CD14-positive monocyte (primary cell): ENCODE measurements at regions not wholly inside any gene's neighbourhood (a gene's known extent, or its start where the extent isn't known, plus 50 kb on each side); places are given as distances from the start of the nearest gene placed in this dataset.
A peak's percentile ranks its signal among the peaks of the same experiment; 100 is the strongest.

Experiments
- DNase-seq, 3 donors: peaks; one replicate each; pipeline ENCODE4 v3.0.0-alpha.2; 2011 to 2022
- H2AFZ ChIP-seq: 2 replicates; pipeline ENCODE4 v1.6.0; 2012; ENCODE audit warnings: mild to moderate bottlenecking, low read depth, low read length, inconsistent platforms; ENCODE audit not compliant: insufficient read depth, poor library complexity, severe bottlenecking
- H3K27ac ChIP-seq, 2 donors: 1 replicate in 1 of 2; 2 replicates in 1 of 2; pipeline ENCODE4 v1.5.1; 2012 to 2013; ENCODE audit warnings: low read length in 2 of 2, control low read depth in 1 of 2, inconsistent platforms in 1 of 2, low read depth in 1 of 2, mild to moderate bottlenecking in 1 of 2
- H3K27me3 ChIP-seq, 2 donors: one replicate each; pipeline versions ENCODE4 v1.6.0 to v1.6.1; 2011 to 2013; ENCODE audit warnings: low read length in 2 of 2; ENCODE audit not compliant: control insufficient read depth in 2 of 2, insufficient read depth in 2 of 2
- H3K36me3 ChIP-seq, 2 donors: replicated peaks in 1 of 2; 1 replicate in 1 of 2; 2 replicates in 1 of 2; pipeline versions ENCODE4 v1.5.1 to v1.6.1; 2012 to 2013; ENCODE audit warnings: low read length in 2 of 2, control low read depth in 1 of 2, inconsistent platforms in 1 of 2, mild to moderate bottlenecking in 1 of 2; ENCODE audit not compliant: insufficient read depth in 2 of 2, control insufficient read depth in 1 of 2
- H3K4me1 ChIP-seq, 2 donors: 1 replicate in 1 of 2; 2 replicates in 1 of 2; pipeline versions ENCODE4 v1.5.1 to v1.6.1; 2012 to 2013; ENCODE audit warnings: low read length in 2 of 2, control low read depth in 1 of 2, inconsistent platforms in 1 of 2, mild to moderate bottlenecking in 1 of 2, moderate library complexity in 1 of 2; ENCODE audit not compliant: insufficient read depth in 2 of 2, control insufficient read depth in 1 of 2
- H3K4me2 ChIP-seq: replicated peaks from 2 replicates; pipeline ENCODE3; 2012; ENCODE audit warnings: low read length, moderate library complexity, mild to moderate bottlenecking; ENCODE audit not compliant: poor library complexity, severe bottlenecking; ENCODE audit errors: extremely low read depth
- H3K4me3 ChIP-seq, 3 experiments: fragments of 200-600 bp in 1 of 3; sonication (generic) in 1 of 3; replicated peaks in 1 of 3; 1 replicate in 2 of 3; 2 replicates in 1 of 3; pipeline ENCODE4 v1.5.1; 2011 to 2013; ENCODE audit warnings: low read length in 3 of 3, mild to moderate bottlenecking in 3 of 3, control low read depth in 2 of 3, low read depth in 2 of 3, inconsistent platforms in 1 of 3, moderate library complexity in 1 of 3
- H3K79me2 ChIP-seq: 2 replicates; pipeline ENCODE4 v1.6.0; 2012; ENCODE audit warnings: mild to moderate bottlenecking, control low read depth, inconsistent platforms, low read length, moderate library complexity; ENCODE audit not compliant: insufficient read depth
- H3K9ac ChIP-seq: 2 replicates; pipeline ENCODE4 v1.6.0; 2017; ENCODE audit warnings: low read length, mild to moderate bottlenecking; ENCODE audit not compliant: insufficient read depth, poor library complexity, severe bottlenecking
- H3K9me3 ChIP-seq, 2 donors: replicated peaks in 1 of 2; 1 replicate in 1 of 2; 2 replicates in 1 of 2; pipeline versions ENCODE4 v1.5.1 to v1.6.1; 2012 to 2013; ENCODE audit warnings: low read length in 2 of 2, control low read depth in 1 of 2; ENCODE audit not compliant: control insufficient read depth in 1 of 2, insufficient read depth in 1 of 2
- H4K20me1 ChIP-seq: 2 replicates; pipeline ENCODE4 v1.6.0; 2012; ENCODE audit warnings: mild to moderate bottlenecking, low read length, control low read depth, moderate library complexity; ENCODE audit not compliant: insufficient read depth
- H3K27ac Mint-ChIP-seq, 7 donors: one replicate each; pipeline ENCODE4 v1.8.0; 2020; ENCODE audit warnings: mild to moderate bottlenecking in 7 of 7, mixed read lengths in 7 of 7, moderate library complexity in 6 of 7, inconsistent platforms in 2 of 7
- H3K27me3 Mint-ChIP-seq, 3 donors: one replicate each; pipeline ENCODE4 v1.8.0; 2021 to 2022; ENCODE audit warnings: low read depth in 3 of 3, mild to moderate bottlenecking in 3 of 3, mixed read lengths in 3 of 3, moderate library complexity in 3 of 3, inconsistent platforms in 1 of 3
- H3K36me3 Mint-ChIP-seq, 2 donors: one replicate each; pipeline ENCODE4 v1.8.0; 2020; ENCODE audit warnings: mixed read lengths in 2 of 2, inconsistent platforms in 1 of 2, mild to moderate bottlenecking in 1 of 2
- H3K4me1 Mint-ChIP-seq: one replicate; pipeline ENCODE4 v1.8.0; 2020; ENCODE audit warnings: mild to moderate bottlenecking, mixed read lengths
- H3K4me3 Mint-ChIP-seq, 2 donors: one replicate each; pipeline ENCODE4 v1.8.0; 2020; ENCODE audit warnings: mild to moderate bottlenecking in 2 of 2, mixed read lengths in 2 of 2, moderate library complexity in 1 of 2
- H3K9me3 Mint-ChIP-seq, 7 donors: one replicate each; pipeline ENCODE4 v1.8.0; 2020 to 2022; ENCODE audit warnings: mixed read lengths in 7 of 7, mild to moderate bottlenecking in 6 of 7, moderate library complexity in 6 of 7, inconsistent platforms in 2 of 7
- WGBS: methylation state at CpG from one replicate; pipeline ENCODE4 v1.1.5; 2013; ENCODE audit warnings: missing lambda C conversion rate; ENCODE audit not compliant: insufficient coverage; 5-methylcytosine and 5-hydroxymethylcytosine counted together
- intact Hi-C, 2 donors: fragments of 100-400 bp; cut with micrococcal nuclease; formaldehyde crosslinking; loops; one replicate each; pipeline versions ENCODE4 v1.15.0 to v1.15.1; 2023
- TF ChIP-seq, protein P1 (sequence below): fragments of 200-600 bp; IDR thresholded peaks from one replicate; pipeline ENCODE4 v1.8.0; 2022; ENCODE audit warnings: antibody characterized with exemption, mild to moderate bottlenecking

DNA sequence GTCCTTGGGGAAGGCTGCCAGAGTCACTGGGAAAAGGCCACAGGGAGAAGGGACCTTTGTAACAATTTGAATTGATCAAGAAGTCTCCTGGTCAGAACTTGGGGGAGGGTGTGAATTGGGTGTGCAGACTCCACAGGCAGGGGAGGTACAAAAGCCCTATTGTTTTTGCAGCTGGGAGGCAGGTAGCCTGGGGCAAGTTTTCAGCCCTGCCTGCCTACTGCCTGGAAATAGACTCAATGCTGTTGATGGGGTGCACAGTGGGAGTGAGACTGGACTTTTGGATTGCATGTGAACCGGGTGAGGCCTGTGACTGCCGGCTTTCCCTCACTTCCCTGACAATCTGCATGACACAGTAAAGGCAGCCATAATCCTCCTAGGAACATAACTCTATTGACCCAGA is 947.0 kb downstream of the REEP3 start:
- H4K20me1 ChIP-seq: no peaks in the 10 kb centered on the region
- no peak overlapping the region for H3K4me2 ChIP-seq
- Mint-ChIP-seq H3K4me3 (no peak overlapping the region), H3K27ac (peak overlapping the region in 1 of 7 donors; percentile 1), H3K27me3 (no peaks in the 10 kb centered on the region), H3K4me1 (no peaks in the 10 kb centered on the region), H3K9me3 (peaks cover 14 to 33% (median 22%) of the 10 kb centered on the region in 7 donors), H3K36me3 (no peaks in the 10 kb centered on the region)
- WGBS: 100% methylated on average over 1 of the region's 2 CpGs
- H3K9ac ChIP-seq: no peak overlapping the region
- no peaks in the 10 kb centered on the region for H3K36me3 ChIP-seq
- no peak overlapping the region for H3K4me3 ChIP-seq
- H3K27me3 ChIP-seq: no peaks in the 10 kb centered on the region
- H2AFZ ChIP-seq: no peak overlapping the region
- H3K9me3 ChIP-seq: peaks cover 15 to 24% of the 10 kb centered on the region in 2 donors
- no peak for DNase-seq
- TF ChIP-seq, protein P1, sequence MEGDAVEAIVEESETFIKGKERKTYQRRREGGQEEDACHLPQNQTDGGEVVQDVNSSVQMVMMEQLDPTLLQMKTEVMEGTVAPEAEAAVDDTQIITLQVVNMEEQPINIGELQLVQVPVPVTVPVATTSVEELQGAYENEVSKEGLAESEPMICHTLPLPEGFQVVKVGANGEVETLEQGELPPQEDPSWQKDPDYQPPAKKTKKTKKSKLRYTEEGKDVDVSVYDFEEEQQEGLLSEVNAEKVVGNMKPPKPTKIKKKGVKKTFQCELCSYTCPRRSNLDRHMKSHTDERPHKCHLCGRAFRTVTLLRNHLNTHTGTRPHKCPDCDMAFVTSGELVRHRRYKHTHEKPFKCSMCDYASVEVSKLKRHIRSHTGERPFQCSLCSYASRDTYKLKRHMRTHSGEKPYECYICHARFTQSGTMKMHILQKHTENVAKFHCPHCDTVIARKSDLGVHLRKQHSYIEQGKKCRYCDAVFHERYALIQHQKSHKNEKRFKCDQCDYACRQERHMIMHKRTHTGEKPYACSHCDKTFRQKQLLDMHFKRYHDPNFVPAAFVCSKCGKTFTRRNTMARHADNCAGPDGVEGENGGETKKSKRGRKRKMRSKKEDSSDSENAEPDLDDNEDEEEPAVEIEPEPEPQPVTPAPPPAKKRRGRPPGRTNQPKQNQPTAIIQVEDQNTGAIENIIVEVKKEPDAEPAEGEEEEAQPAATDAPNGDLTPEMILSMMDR: no peak
- no peaks in the 10 kb centered on the region for H3K4me1 ChIP-seq
- H3K27ac ChIP-seq: no peak overlapping the region
- H3K79me2 ChIP-seq: no peaks in the 10 kb centered on the region
- intact Hi-C loops: no loop called here

DNA sequence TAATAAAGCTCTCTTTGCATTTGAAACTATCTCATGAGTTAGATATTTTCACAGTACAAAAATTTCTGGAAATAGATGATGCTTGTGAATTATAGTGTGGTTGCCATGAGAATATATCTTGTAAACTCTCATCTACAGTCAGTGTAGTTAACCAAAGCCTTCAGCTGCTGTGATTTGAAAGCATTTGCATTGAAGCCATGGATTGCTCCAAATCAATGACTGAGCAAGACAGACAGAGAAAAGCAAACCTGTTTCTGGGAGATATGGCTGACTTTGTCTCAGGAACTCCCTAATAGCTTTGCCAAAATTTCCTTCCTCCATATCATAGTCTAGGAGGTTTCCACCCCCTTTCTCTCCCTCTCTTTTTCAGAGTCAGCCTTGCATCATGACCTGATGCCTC is 955.3 kb downstream of the REEP3 start:
- no peak for DNase-seq
- no peaks in the 10 kb centered on the region for H3K9me3 ChIP-seq
- H3K27ac ChIP-seq: no peak overlapping the region
- no peaks in the 10 kb centered on the region for H3K4me1 ChIP-seq
- no peaks in the 10 kb centered on the region for H4K20me1 ChIP-seq
- H3K4me3 ChIP-seq: no peak overlapping the region
- no peak overlapping the region for H3K27ac Mint-ChIP-seq
- H3K27me3 ChIP-seq: no peaks in the 10 kb centered on the region
- H3K4me1 Mint-ChIP-seq: no peaks in the 10 kb centered on the region
- H3K27me3 Mint-ChIP-seq: no peaks in the 10 kb centered on the region
- no peak overlapping the region for H2AFZ ChIP-seq
- no peaks in the 10 kb centered on the region for H3K36me3 ChIP-seq
- no peaks in the 10 kb centered on the region for H3K36me3 Mint-ChIP-seq
- no peak overlapping the region for H3K9ac ChIP-seq
- TF ChIP-seq, protein P1: no peak
- no peak overlapping the region for H3K4me2 ChIP-seq
- H3K9me3 Mint-ChIP-seq: peaks cover 0 to 12% (median 4%) of the 10 kb centered on the region in 7 donors
- H3K79me2 ChIP-seq: no peaks in the 10 kb centered on the region
- intact Hi-C loops: no loop called here
- no peak overlapping the region for H3K4me3 Mint-ChIP-seq
